H1 (cell line): ENCODE measurements at regions not wholly inside any gene's neighbourhood (a gene's known extent, or its start where the extent isn't known, plus 50 kb on each side); places are given as distances from the start of the nearest gene placed in this dataset.

Experiments used
- CTCF ChIA-PET: fragments of 300-600 bp; sonication (Branson Sonifier 250); formaldehyde crosslinking; loops from one replicate; lab custom pipeline; 2021; ENCODE audit not compliant: partially characterized antibody; lab: Charles Lee
- POLR2A ChIA-PET: fragments of 300-600 bp; sonication (Branson Sonifier 250); formaldehyde crosslinking; loops from one replicate; lab custom pipeline; 2021; ENCODE audit warnings: inconsistent platforms; ENCODE audit not compliant: partially characterized antibody; lab: Charles Lee
- DNase-seq, 2 experiments: peaks; one replicate each; pipeline versions ENCODE4 v3.0.0 to v3.0.0-alpha.2; 2010 to 2022; ENCODE audit warnings: low spot score in 2 of 2, low read depth in 1 of 2, mixed read lengths in 1 of 2
- FAIRE-seq: peaks from 2 replicates; lab custom pipeline; 2011; peaks lifted over from hg19 to GRCh38; lab: Jason Lieb, UNC
- H2AFZ ChIP-seq: 2 replicates; pipeline ENCODE4 v1.8.1; 2012; ENCODE audit warnings: low read length, inconsistent platforms
- H2AK5ac ChIP-seq: 2 replicates; pipeline ENCODE4 v1.6.1; 2013; ENCODE audit warnings: low read depth, low read length
- H2BK120ac ChIP-seq: replicated peaks from 2 replicates; pipeline ENCODE3; 2013; ENCODE audit warnings: low read depth, low read length, inconsistent platforms
- H2BK12ac ChIP-seq: 2 replicates; pipeline ENCODE4 v1.6.1; 2013; ENCODE audit warnings: low read depth, low read length
- H2BK15ac ChIP-seq: 2 replicates; pipeline ENCODE4 v1.6.1; 2013; ENCODE audit warnings: low read length
- H2BK20ac ChIP-seq: 2 replicates; pipeline ENCODE4 v1.6.1; 2013; ENCODE audit warnings: low read length
- H2BK5ac ChIP-seq: 2 replicates; pipeline ENCODE4 v1.6.1; 2013; ENCODE audit warnings: low read depth, low read length
- H3K14ac ChIP-seq: 2 replicates; pipeline ENCODE4 v1.6.1; 2013; ENCODE audit warnings: inconsistent platforms; ENCODE audit not compliant: insufficient read length
- H3K18ac ChIP-seq: 2 replicates; pipeline ENCODE4 v1.6.1; 2013; ENCODE audit warnings: low read length; ENCODE audit errors: extremely low read depth
- H3K23ac ChIP-seq: 2 replicates; pipeline ENCODE4 v1.6.1; 2013; ENCODE audit warnings: inconsistent platforms; ENCODE audit not compliant: insufficient read length
- H3K23me2 ChIP-seq: 2 replicates; pipeline ENCODE4 v1.6.1; 2013; ENCODE audit warnings: low read depth, low read length
- H3K27ac ChIP-seq: 2 replicates; pipeline ENCODE4 v1.6.1; 2011; ENCODE audit warnings: low read depth, low read length, inconsistent platforms
- H3K27me3 ChIP-seq, 4 experiments: replicated peaks in 1 of 4; 1 replicate in 1 of 4; 2 replicates in 3 of 4; pipeline versions ENCODE4 v1.6.1 to v1.8.1; 2011 to 2013; ENCODE audit warnings: low read length in 3 of 4, mild to moderate bottlenecking in 3 of 4, inconsistent platforms in 2 of 4, mixed read lengths in 2 of 4, moderate library complexity in 1 of 4; ENCODE audit not compliant: control insufficient read depth in 3 of 4, insufficient read depth in 3 of 4; ENCODE audit errors: extremely low read depth in 1 of 4
- H3K36me3 ChIP-seq, 4 experiments: 2 replicates each; pipeline versions ENCODE4 v1.6.1 to v1.8.1; 2011 to 2013; ENCODE audit warnings: mild to moderate bottlenecking in 4 of 4, low read length in 3 of 4, moderate library complexity in 2 of 4, control low read depth in 1 of 4, inconsistent platforms in 1 of 4; ENCODE audit not compliant: insufficient read depth in 4 of 4, control insufficient read depth in 2 of 4
- H3K4ac ChIP-seq: replicated peaks from 2 replicates; pipeline ENCODE3; 2013; ENCODE audit warnings: low read length, low read depth, mixed read lengths, inconsistent platforms; ENCODE audit not compliant: insufficient read length
- H3K4me1 ChIP-seq, 4 experiments: replicated peaks in 1 of 4; 1 replicate in 1 of 4; 2 replicates in 3 of 4; pipeline versions ENCODE4 v1.6.1 to v1.8.1; 2011 to 2013; ENCODE audit warnings: low read length in 3 of 4, inconsistent platforms in 2 of 4, mixed read lengths in 1 of 4; ENCODE audit not compliant: insufficient read depth in 4 of 4, control insufficient read depth in 3 of 4
- H3K4me2 ChIP-seq, 2 experiments: 2 replicates each; pipeline versions ENCODE4 v1.6.1 to v1.8.1; 2011 to 2013; ENCODE audit warnings: low read depth in 2 of 2, low read length in 2 of 2, control low read depth in 1 of 2, inconsistent platforms in 1 of 2, mild to moderate bottlenecking in 1 of 2; ENCODE audit not compliant: insufficient read depth in 1 of 2
- H3K4me3 ChIP-seq, 4 experiments: fragments of 200-600, 300-600 bp in 1 of 4; sonication (generic), shearing (Covaris generic), sonication (Bioruptor Twin) in 1 of 4; 2 replicates each; pipeline versions ENCODE4 v1.5.1 to v1.8.1; 2011 to 2016; ENCODE audit warnings: low read length in 4 of 4, low read depth in 3 of 4, control low read depth in 2 of 4, inconsistent platforms in 2 of 4, mild to moderate bottlenecking in 2 of 4, mixed read lengths in 1 of 4, moderate library complexity in 1 of 4; ENCODE audit not compliant: insufficient read depth in 2 of 4; ENCODE audit errors: extremely low read depth in 1 of 4
- H3K56ac ChIP-seq: replicated peaks from 2 replicates; pipeline ENCODE3; 2013; ENCODE audit warnings: low read depth, mild to moderate bottlenecking, mixed read lengths, low read length, inconsistent platforms; ENCODE audit not compliant: insufficient read length
- H3K79me1 ChIP-seq: 2 replicates; pipeline ENCODE4 v1.6.1; 2013; ENCODE audit warnings: low read depth, low read length, control low read depth
- H3K79me2 ChIP-seq, 2 experiments: 2 replicates each; pipeline versions ENCODE4 v1.6.1 to v1.8.1; 2012 to 2013; ENCODE audit warnings: low read length in 2 of 2, mild to moderate bottlenecking in 2 of 2, inconsistent platforms in 1 of 2; ENCODE audit not compliant: insufficient read depth in 2 of 2, control insufficient read depth in 1 of 2
- H3K9ac ChIP-seq, 4 experiments: replicated peaks in 1 of 4; 1 replicate in 1 of 4; 2 replicates in 3 of 4; pipeline versions ENCODE4 v1.6.1 to v1.8.1; 2011 to 2013; ENCODE audit warnings: low read depth in 3 of 4, low read length in 3 of 4, control low read depth in 2 of 4, mild to moderate bottlenecking in 2 of 4, moderate library complexity in 2 of 4, inconsistent platforms in 1 of 4; ENCODE audit errors: extremely low read depth in 1 of 4
- H3K9me3 ChIP-seq, 2 experiments: 2 replicates each; pipeline versions ENCODE4 v1.6.1 to v1.8.1; 2012 to 2013; ENCODE audit warnings: mild to moderate bottlenecking in 2 of 2, moderate library complexity in 2 of 2, control low read depth in 1 of 2, inconsistent platforms in 1 of 2, low read depth in 1 of 2, low read length in 1 of 2, mixed read lengths in 1 of 2; ENCODE audit not compliant: insufficient read depth in 2 of 2
- H4K20me1 ChIP-seq, 2 experiments: replicated peaks in 1 of 2; 2 replicates each; pipeline versions ENCODE3 to v1.8.1; 2011 to 2013; ENCODE audit warnings: inconsistent platforms in 2 of 2, low read length in 2 of 2, mild to moderate bottlenecking in 1 of 2; ENCODE audit not compliant: insufficient read depth in 2 of 2, control insufficient read depth in 1 of 2
- H4K5ac ChIP-seq: 2 replicates; pipeline ENCODE4 v1.6.1; 2013; ENCODE audit warnings: low read length, low read depth, mixed read lengths, inconsistent platforms; ENCODE audit not compliant: insufficient read length
- H4K8ac ChIP-seq: 2 replicates; pipeline ENCODE4 v1.8.0; 2013; ENCODE audit warnings: mild to moderate bottlenecking, moderate library complexity, low read length, inconsistent platforms; ENCODE audit not compliant: insufficient read depth; ENCODE audit errors: extremely low read depth
- H4K91ac ChIP-seq: replicated peaks from 2 replicates; pipeline ENCODE3; 2013; ENCODE audit warnings: low read length, mixed read lengths, inconsistent platforms; ENCODE audit not compliant: insufficient read length
- CEBPB ChIP-seq: IDR thresholded peaks from 2 replicates; pipeline ENCODE4 v1.6.1; 2012; ENCODE audit warnings: low read depth, low read length
- CTCF ChIP-seq, 3 experiments: IDR thresholded peaks; 1 replicate in 2 of 3; 2 replicates in 1 of 3; pipeline versions ENCODE4 v1.5.1 to v1.6.1; 2011; ENCODE audit warnings: low read length in 3 of 3, mild to moderate bottlenecking in 3 of 3, inconsistent platforms in 2 of 3, low read depth in 1 of 3, moderate library complexity in 1 of 3; ENCODE audit not compliant: insufficient read depth in 1 of 3; ENCODE audit errors: control extremely low read depth in 1 of 3
- EGR1 ChIP-seq: IDR thresholded peaks from 2 replicates; pipeline ENCODE4 v1.6.1; 2011; ENCODE audit warnings: low read depth, low read length, borderline replicate concordance
- KDM1A ChIP-seq: fragments of 200-600, 300-600 bp; sonication (generic); IDR thresholded peaks from 2 replicates; pipeline ENCODE4 v1.7.1; 2016; ENCODE audit warnings: mild to moderate bottlenecking, low read length, borderline replicate concordance
- RAD21 ChIP-seq, 2 experiments: IDR thresholded peaks in 1 of 2; conservative IDR thresholded peaks in 1 of 2; 2 replicates each; pipeline ENCODE4 v1.6.1; 2011; ENCODE audit warnings: low read depth in 2 of 2, low read length in 2 of 2, improper control_type of control experiment in 1 of 2, inconsistent platforms in 1 of 2, mild to moderate bottlenecking in 1 of 2, moderate library complexity in 1 of 2
- RBBP5 ChIP-seq: IDR thresholded peaks from 2 replicates; pipeline ENCODE4 v1.7.1; 2012; ENCODE audit warnings: low read depth, mild to moderate bottlenecking, inconsistent platforms, low read length, moderate library complexity, borderline replicate concordance
- WGBS, 2 experiments: shearing (Covaris generic) in 1 of 2; methylation state at CpG; one replicate each; pipeline versions ENCODE4 v1.1.6 to v1.1.7; 2013 to 2015; ENCODE audit warnings: low lambda C conversion rate in 2 of 2, mixed read lengths in 2 of 2, inconsistent platforms in 1 of 2, low coverage in 1 of 2, missing lambda C conversion rate in 1 of 2; ENCODE audit not compliant: insufficient replicate concordance in 2 of 2, insufficient coverage in 1 of 2, insufficient read length in 1 of 2; ENCODE audit errors: extremely low coverage in 1 of 2, missing lambda C conversion rate in 1 of 2; 5-methylcytosine and 5-hydroxymethylcytosine counted together

GRCh38 chr6:142566628-142567396 lies 265.0 kb downstream of the ADGRG6 start:
- Histone ChIP-seq H3K79me1 (no peaks in the 10 kb centered on the region), H3K27ac (no peak overlapping the region), H4K5ac (no peak overlapping the region), H3K23me2 (no peaks in the 10 kb centered on the region)
- TF ChIP-seq KDM1A (peak; percentile 78; the same call in 1 of the 2 replicates), CEBPB (peak; percentile 31; the same call in 1 of the 2 replicates), CTCF (IDR thresholded peaks at IDR 0.05; ENCODE audit: control extremely low read depth in 1 of 3, insufficient read depth in 1 of 3, low read depth in 1 of 3, low read length in 3 of 3) (peak; percentile 74 to 86 (median 75)), RAD21 (IDR thresholded peaks at IDR 0.05 in 1 of 2, conservative IDR thresholded peaks at IDR 0.05 in 1 of 2; ENCODE audit: low read depth in 2 of 2, low read length in 2 of 2) (peak; percentile 82 to 85), EGR1 (no peak), RBBP5 (no peak)
- TF ChIP-seq, all 59 proteins: peak for 4
- H3K36me3 ChIP-seq, result no peaks in the 10 kb centered on the region
- H3K79me2 ChIP-seq, result no peaks in the 10 kb centered on the region
- H2BK20ac ChIP-seq, result peak overlapping the region; percentile 74; the same call in 1 of the 2 replicates
- CTCF ChIA-PET, result interaction anchor here (0.6 to 2.9 kb wide), 50 partner anchors 9 to 1548 kb away, joined by 3 to 24 read pairs (median 4); no protein-coding TSS in a partner anchor
- H4K20me1 ChIP-seq, result no peaks in the 10 kb centered on the region
- DNase-seq (peak; percentile 39 to 92), FAIRE-seq (peak; percentile 62)
- H3K4me1 ChIP-seq, result peaks cover 0 to 5% (median 2%) of the 10 kb centered on the region in 4 experiments; a peak in 5 of 7 replicates
- no peaks in the 10 kb centered on the region for H3K9me3 ChIP-seq
- H2AFZ ChIP-seq, result no peak overlapping the region
- no peak overlapping the region for H4K8ac ChIP-seq
- no peak overlapping the region for H3K56ac ChIP-seq
- H2BK5ac ChIP-seq, result no peak overlapping the region; the same call in 1 of the 2 replicates
- H3K27me3 ChIP-seq, result no peaks in the 10 kb centered on the region
- no peak overlapping the region for H4K91ac ChIP-seq
- H2BK120ac ChIP-seq, result no peak overlapping the region
- POLR2A ChIA-PET, result interaction anchor here (0.6 kb wide), 1 partner anchor 395 kb away, joined by 3 read pairs; no protein-coding TSS in a partner anchor
- no peak overlapping the region for H3K18ac ChIP-seq
- no peak overlapping the region for H3K9ac ChIP-seq
- no peak overlapping the region for H3K4ac ChIP-seq
- no peak overlapping the region for H3K23ac ChIP-seq
- H3K4me3 ChIP-seq, result no peak overlapping the region
- H2AK5ac ChIP-seq, result no peak overlapping the region
- H3K14ac ChIP-seq, result no peak overlapping the region
- H2BK12ac ChIP-seq, result no peak overlapping the region
- no peak overlapping the region for H2BK15ac ChIP-seq
- WGBS, 2 experiments, result 63% methylated on average over 10 of the region's 10 CpGs; no CpG with 5 or more reads in 1 of the 2 experiments
- H3K4me2 ChIP-seq, result no peak overlapping the region
